ENCODE measurements at regions not wholly inside any gene's neighbourhood (a gene's known extent, or its start where the extent isn't known, plus 50 kb on each side); places are given as distances from the start of the nearest gene placed in this dataset.

DNA sequence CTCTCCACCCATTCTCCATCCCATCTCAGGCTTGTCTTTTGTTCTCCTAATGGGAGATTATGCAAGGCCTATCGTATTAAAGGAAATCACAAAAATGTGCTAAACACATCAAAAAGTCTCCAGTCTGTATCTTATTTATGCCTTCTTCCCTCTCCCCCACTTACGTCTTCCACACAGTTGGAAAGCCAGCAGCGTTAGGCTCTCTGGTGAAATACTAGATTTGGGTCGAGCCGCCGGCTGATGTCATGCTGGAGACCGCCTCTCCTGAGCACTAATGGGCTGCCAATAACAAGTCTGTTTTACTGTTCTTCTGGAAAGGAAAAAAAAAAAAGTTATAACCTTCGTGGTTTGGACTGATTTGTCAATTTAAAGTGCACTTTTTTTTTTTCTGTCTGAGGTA lies 182.7 kb upstream of the SIX2 start:
- TF ChIP-seq, protein P1, sequence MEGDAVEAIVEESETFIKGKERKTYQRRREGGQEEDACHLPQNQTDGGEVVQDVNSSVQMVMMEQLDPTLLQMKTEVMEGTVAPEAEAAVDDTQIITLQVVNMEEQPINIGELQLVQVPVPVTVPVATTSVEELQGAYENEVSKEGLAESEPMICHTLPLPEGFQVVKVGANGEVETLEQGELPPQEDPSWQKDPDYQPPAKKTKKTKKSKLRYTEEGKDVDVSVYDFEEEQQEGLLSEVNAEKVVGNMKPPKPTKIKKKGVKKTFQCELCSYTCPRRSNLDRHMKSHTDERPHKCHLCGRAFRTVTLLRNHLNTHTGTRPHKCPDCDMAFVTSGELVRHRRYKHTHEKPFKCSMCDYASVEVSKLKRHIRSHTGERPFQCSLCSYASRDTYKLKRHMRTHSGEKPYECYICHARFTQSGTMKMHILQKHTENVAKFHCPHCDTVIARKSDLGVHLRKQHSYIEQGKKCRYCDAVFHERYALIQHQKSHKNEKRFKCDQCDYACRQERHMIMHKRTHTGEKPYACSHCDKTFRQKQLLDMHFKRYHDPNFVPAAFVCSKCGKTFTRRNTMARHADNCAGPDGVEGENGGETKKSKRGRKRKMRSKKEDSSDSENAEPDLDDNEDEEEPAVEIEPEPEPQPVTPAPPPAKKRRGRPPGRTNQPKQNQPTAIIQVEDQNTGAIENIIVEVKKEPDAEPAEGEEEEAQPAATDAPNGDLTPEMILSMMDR (IDR thresholded peaks at IDR 0.05 in 8 of 11, conservative IDR thresholded peaks at IDR 0.05 in 3 of 11): no peak
- no peak for TF ChIP-seq POLR2A (IDR thresholded peaks at IDR 0.05)
- TF ChIP-seq POLR2AphosphoS5 (IDR thresholded peaks at IDR 0.05): no peak

Data from spleen (tissue), 7 donors.